Neural progenitor cell (in vitro differentiated cells): ENCODE measurements at regions not wholly inside any gene's neighbourhood (a gene's known extent, or its start where the extent isn't known, plus 50 kb on each side); places are given as distances from the start of the nearest gene placed in this dataset.

Experiments used
- DNase-seq: peaks from one replicate; pipeline ENCODE4 v3.0.0-alpha.2; 2016; ENCODE audit warnings: low spot score
- H2AFZ ChIP-seq: fragments of 200-600 bp; sonication (generic); replicated peaks from 2 replicates; pipeline ENCODE4 v1.6.1; 2016; ENCODE audit warnings: antibody characterized with exemption
- H3F3A ChIP-seq: fragments of 200-600 bp; sonication (generic); 2 replicates; pipeline ENCODE4 v1.6.1; 2016; ENCODE audit warnings: antibody characterized with exemption, low read depth
- H3K27ac ChIP-seq: fragments of 200-600 bp; sonication (generic); 2 replicates; pipeline ENCODE4 v1.5.1; 2016; ENCODE audit warnings: mild to moderate bottlenecking
- H3K27me3 ChIP-seq: fragments of 200-600 bp; sonication (generic); 2 replicates; pipeline ENCODE4 v1.6.1; 2016; ENCODE audit warnings: mild to moderate bottlenecking, moderate library complexity
- H3K36me3 ChIP-seq: fragments of 200-600 bp; sonication (generic); 2 replicates; pipeline ENCODE4 v1.5.1; 2016
- H3K4me1 ChIP-seq: fragments of 200-600 bp; sonication (generic); 2 replicates; pipeline ENCODE4 v1.6.1; 2016; ENCODE audit warnings: mixed run types
- H3K4me2 ChIP-seq: fragments of 200-600 bp; sonication (generic); 2 replicates; pipeline ENCODE4 v1.6.1; 2016
- H3K4me3 ChIP-seq: fragments of 200-600 bp; sonication (generic); 2 replicates; pipeline ENCODE4 v1.5.1; 2016
- H3K79me2 ChIP-seq: fragments of 200-600 bp; sonication (generic); 2 replicates; pipeline ENCODE4 v1.6.1; 2016; ENCODE audit warnings: low read depth
- H3K9ac ChIP-seq: fragments of 200-600 bp; sonication (generic); 2 replicates; pipeline ENCODE4 v1.6.1; 2016
- H3K9me3 ChIP-seq: fragments of 200-600 bp; sonication (generic); 2 replicates; pipeline ENCODE4 v1.5.1; 2016; ENCODE audit warnings: low read depth
- H4K20me1 ChIP-seq: fragments of 200-600 bp; sonication (generic); 2 replicates; pipeline ENCODE4 v1.6.1; 2016; ENCODE audit warnings: low read depth
- H3K27ac Mint-ChIP-seq: 3 replicates; pipeline ENCODE4 v1.8.0; 2021; ENCODE audit warnings: mixed read lengths
- H3K27me3 Mint-ChIP-seq: 2 replicates; pipeline ENCODE4 v1.8.0; 2022; ENCODE audit warnings: low read depth, mild to moderate bottlenecking, inconsistent platforms, moderate library complexity, mixed read lengths; ENCODE audit not compliant: insufficient read depth
- H3K36me3 Mint-ChIP-seq: 3 replicates; pipeline ENCODE4 v1.8.0; 2021; ENCODE audit warnings: mixed read lengths
- H3K4me1 Mint-ChIP-seq: 3 replicates; pipeline ENCODE4 v1.8.0; 2021; ENCODE audit warnings: mixed read lengths
- H3K4me3 Mint-ChIP-seq: 3 replicates; pipeline ENCODE4 v1.8.0; 2021; ENCODE audit warnings: mild to moderate bottlenecking, moderate library complexity, mixed read lengths
- H3K9me3 Mint-ChIP-seq: 3 replicates; pipeline ENCODE4 v1.8.0; 2020; ENCODE audit warnings: mixed read lengths
- CTCF ChIP-seq: fragments of 200-600 bp; sonication (generic); IDR thresholded peaks from 2 replicates; pipeline ENCODE4 v1.5.1; 2017; ENCODE audit warnings: antibody characterized with exemption, mild to moderate bottlenecking
- EZH2 ChIP-seq: fragments of 200-600 bp; sonication (generic); IDR thresholded peaks from 2 replicates; pipeline ENCODE4 v1.6.1; 2017; ENCODE audit warnings: antibody characterized with exemption, mild to moderate bottlenecking, moderate library complexity
- EZH2phosphoT487 ChIP-seq: fragments of 200-600 bp; sonication (generic); IDR thresholded peaks from 2 replicates; pipeline ENCODE4 v1.6.1; 2017; ENCODE audit warnings: antibody characterized with exemption

- Histone ChIP-seq H4K20me1 (no peaks in the 10 kb centered on the region), H3K36me3 (no peaks in the 10 kb centered on the region), H3K9me3 (no peaks in the 10 kb centered on the region), H3K4me3 (no peak overlapping the region), H3F3A (no peaks in the 10 kb centered on the region), H3K9ac (no peak overlapping the region), H3K4me2 (no peak overlapping the region), H3K79me2 (no peaks in the 10 kb centered on the region), H3K27ac (no peak overlapping the region), H3K27me3 (no peaks in the 10 kb centered on the region), H2AFZ (no peak overlapping the region), H3K4me1 (no peaks in the 10 kb centered on the region)
- H3K9me3 Mint-ChIP-seq, result no peaks in the 10 kb centered on the region
- no peak overlapping the region for H3K4me3 Mint-ChIP-seq
- H3K4me1 Mint-ChIP-seq, result no peaks in the 10 kb centered on the region
- H3K36me3 Mint-ChIP-seq, result no peaks in the 10 kb centered on the region
- TF ChIP-seq CTCF, result no peak
- no peak for TF ChIP-seq EZH2phosphoT487
- TF ChIP-seq EZH2, result no peak
- DNase-seq, result no peak
- H3K27ac Mint-ChIP-seq, result no peak overlapping the region
- no peaks in the 10 kb centered on the region for H3K27me3 Mint-ChIP-seq
These were observed 414.7 kb upstream of the CCNG1 start for GRCh38 chr5:163022582-163023128.

GRCh38 chr5:163023846-163024245 is 413.5 kb upstream of the CCNG1 start:
- no peaks in the 10 kb centered on the region for H3K27me3 ChIP-seq
- no peaks in the 10 kb centered on the region for H3K79me2 ChIP-seq
- Mint-ChIP-seq H3K27me3 (no peaks in the 10 kb centered on the region), H3K36me3 (no peaks in the 10 kb centered on the region), H3K4me3 (no peak overlapping the region), H3K4me1 (no peaks in the 10 kb centered on the region), H3K9me3 (no peaks in the 10 kb centered on the region), H3K27ac (no peak overlapping the region)
- no peak overlapping the region for H3K27ac ChIP-seq
- H2AFZ ChIP-seq, result no peak overlapping the region
- H3K4me2 ChIP-seq, result no peak overlapping the region
- no peaks in the 10 kb centered on the region for H3F3A ChIP-seq
- no peak overlapping the region for H3K4me3 ChIP-seq
- no peak for DNase-seq
- H3K36me3 ChIP-seq, result no peaks in the 10 kb centered on the region
- H3K4me1 ChIP-seq, result no peaks in the 10 kb centered on the region
- no peak for TF ChIP-seq EZH2phosphoT487
- no peak for TF ChIP-seq CTCF
- TF ChIP-seq EZH2, result no peak
- H3K9ac ChIP-seq, result no peak overlapping the region
- H4K20me1 ChIP-seq, result no peaks in the 10 kb centered on the region
- H3K9me3 ChIP-seq, result no peaks in the 10 kb centered on the region

GRCh38 chr5:163024936-163025335 is 412.5 kb upstream of the CCNG1 start:
- no peak for DNase-seq
- H3K4me1 Mint-ChIP-seq, result no peaks in the 10 kb centered on the region
- Histone ChIP-seq H3K4me1 (no peaks in the 10 kb centered on the region), H3K27ac (no peak overlapping the region), H3K36me3 (no peaks in the 10 kb centered on the region), H3K27me3 (no peaks in the 10 kb centered on the region), H3F3A (no peaks in the 10 kb centered on the region), H3K79me2 (no peaks in the 10 kb centered on the region), H3K9me3 (no peaks in the 10 kb centered on the region), H3K4me2 (no peak overlapping the region), H3K9ac (no peak overlapping the region), H2AFZ (no peak overlapping the region), H3K4me3 (no peak overlapping the region), H4K20me1 (no peaks in the 10 kb centered on the region)
- no peak overlapping the region for H3K27ac Mint-ChIP-seq
- no peak overlapping the region for H3K4me3 Mint-ChIP-seq
- no peaks in the 10 kb centered on the region for H3K36me3 Mint-ChIP-seq
- TF ChIP-seq EZH2phosphoT487, result no peak
- no peak for TF ChIP-seq CTCF
- no peak for TF ChIP-seq EZH2
- H3K27me3 Mint-ChIP-seq, result no peaks in the 10 kb centered on the region
- H3K9me3 Mint-ChIP-seq, result no peaks in the 10 kb centered on the region
